22Rv1 (cell line): ENCODE measurements at regions not wholly inside any gene's neighbourhood (a gene's known extent, or its start where the extent isn't known, plus 50 kb on each side); places are given as distances from the start of the nearest gene placed in this dataset.

Experiments
- H3K27ac ChIP-seq: fragments of 450-650 bp; 2 replicates; pipeline ENCODE4 v1.5.1; 2017
- CTCF ChIP-seq: fragments of 450-650 bp; IDR thresholded peaks from 2 replicates; pipeline ENCODE4 v1.5.1; 2017; ENCODE audit warnings: mild to moderate bottlenecking
- ZFX ChIP-seq: fragments of 450-650 bp; IDR thresholded peaks from 2 replicates; pipeline ENCODE4 v1.6.1; 2017; ENCODE audit warnings: antibody characterized with exemption, borderline replicate concordance

- H3K27ac ChIP-seq, result no peak overlapping the region
- TF ChIP-seq CTCF (peak; percentile 72), ZFX (no peak)
These were observed 206.6 kb upstream of the RFX3 start for GRCh38 chr9:3732077-3733038.

- H3K27ac ChIP-seq, result no peak overlapping the region
- TF ChIP-seq CTCF (no peak), ZFX (no peak)
These were observed 204.7 kb upstream of the RFX3 start for GRCh38 chr9:3730511-3730922.

GRCh38 chr9:3721096-3721495, 195.3 kb upstream of the RFX3 start:
- TF ChIP-seq ZFX (no peak), CTCF (no peak)
- H3K27ac ChIP-seq, result no peak overlapping the region

- no peak overlapping the region for H3K27ac ChIP-seq
- no peak for TF ChIP-seq CTCF
These were observed 193.5 kb upstream of the RFX3 start for GRCh38 chr9:3719286-3719685.

- TF ChIP-seq CTCF (no peak), ZFX (no peak)
These were observed 190.6 kb upstream of the RFX3 start for GRCh38 chr9:3716415-3716814.

GRCh38 chr9:3708751-3709150, 182.9 kb upstream of the RFX3 start:
- H3K27ac ChIP-seq, result no peak overlapping the region
- TF ChIP-seq CTCF, result no peak
- TF ChIP-seq ZFX, result no peak

More at GRCh38 chr9:3716415-3716814, 190.6 kb upstream of the RFX3 start:
- no peak overlapping the region for H3K27ac ChIP-seq

- H3K27ac ChIP-seq, result no peak overlapping the region
- TF ChIP-seq ZFX (no peak), CTCF (no peak)
These were observed 179.1 kb upstream of the RFX3 start for GRCh38 chr9:3704890-3705289.
